ENCODE measurements at regions not wholly inside any gene's neighbourhood (a gene's known extent, or its start where the extent isn't known, plus 50 kb on each side); places are given as distances from the start of the nearest gene placed in this dataset.

DNA sequence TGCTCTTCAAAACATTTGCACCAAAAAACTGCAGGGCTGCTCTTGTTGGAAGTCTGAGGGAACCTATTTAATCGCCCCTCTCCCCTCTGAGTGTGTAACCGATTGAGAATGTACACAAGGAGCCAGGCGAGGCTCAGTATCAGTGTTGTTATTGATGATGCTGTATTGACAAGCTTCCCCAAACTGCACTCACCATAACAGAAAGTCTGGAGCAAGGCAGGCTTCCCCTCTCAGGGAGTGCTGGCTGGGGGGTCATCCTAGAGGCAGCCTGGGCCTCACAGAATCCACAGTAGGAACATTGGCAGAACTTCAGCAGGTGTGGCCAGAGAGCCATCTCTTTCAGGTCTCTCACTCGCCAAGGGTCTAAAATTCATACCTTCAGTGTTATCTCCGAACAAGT is 58.1 kb upstream of the TUNAR start:
- Mint-ChIP-seq H3K9me3 (no peaks in the 10 kb centered on the region), H3K36me3 (ENCODE audit: low read depth) (no peaks in the 10 kb centered on the region), H3K27ac (ENCODE audit: unreplicated experiment) (no peak overlapping the region), H3K4me3 (no peak overlapping the region), H3K27me3 (ENCODE audit: low read depth) (peaks cover 30% of the 10 kb centered on the region), H3K4me1 (no peaks in the 10 kb centered on the region)
- no peak for DNase-seq (ENCODE audit: low read depth, low spot score)
- TF ChIP-seq, protein P1, sequence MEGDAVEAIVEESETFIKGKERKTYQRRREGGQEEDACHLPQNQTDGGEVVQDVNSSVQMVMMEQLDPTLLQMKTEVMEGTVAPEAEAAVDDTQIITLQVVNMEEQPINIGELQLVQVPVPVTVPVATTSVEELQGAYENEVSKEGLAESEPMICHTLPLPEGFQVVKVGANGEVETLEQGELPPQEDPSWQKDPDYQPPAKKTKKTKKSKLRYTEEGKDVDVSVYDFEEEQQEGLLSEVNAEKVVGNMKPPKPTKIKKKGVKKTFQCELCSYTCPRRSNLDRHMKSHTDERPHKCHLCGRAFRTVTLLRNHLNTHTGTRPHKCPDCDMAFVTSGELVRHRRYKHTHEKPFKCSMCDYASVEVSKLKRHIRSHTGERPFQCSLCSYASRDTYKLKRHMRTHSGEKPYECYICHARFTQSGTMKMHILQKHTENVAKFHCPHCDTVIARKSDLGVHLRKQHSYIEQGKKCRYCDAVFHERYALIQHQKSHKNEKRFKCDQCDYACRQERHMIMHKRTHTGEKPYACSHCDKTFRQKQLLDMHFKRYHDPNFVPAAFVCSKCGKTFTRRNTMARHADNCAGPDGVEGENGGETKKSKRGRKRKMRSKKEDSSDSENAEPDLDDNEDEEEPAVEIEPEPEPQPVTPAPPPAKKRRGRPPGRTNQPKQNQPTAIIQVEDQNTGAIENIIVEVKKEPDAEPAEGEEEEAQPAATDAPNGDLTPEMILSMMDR (conservative IDR thresholded peaks at IDR 0.05) = no peak

DNA sequence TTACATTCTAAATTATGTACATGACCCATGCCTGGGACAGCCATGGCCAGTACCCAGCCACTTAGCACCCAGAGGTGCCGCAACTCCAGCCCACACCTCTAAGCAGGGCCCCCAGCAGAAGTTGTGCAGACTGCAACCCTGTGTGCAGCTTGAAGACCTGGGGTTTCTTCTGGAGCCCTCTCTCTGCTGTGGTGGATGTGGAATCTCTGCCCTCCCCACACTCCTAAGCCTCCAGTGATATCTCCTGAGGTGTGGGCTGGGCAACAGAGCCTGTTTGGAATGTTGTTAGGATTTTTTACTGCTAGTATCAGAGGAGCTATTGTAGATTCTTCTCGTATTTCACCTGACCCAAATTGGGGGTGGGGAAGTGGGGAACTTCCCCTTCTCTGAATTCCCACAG is 59.4 kb upstream of the TUNAR start:
- Mint-ChIP-seq H3K9me3 (no peaks in the 10 kb centered on the region), H3K27me3 (ENCODE audit: low read depth) (peaks cover 27% of the 10 kb centered on the region), H3K4me3 (no peak overlapping the region), H3K27ac (ENCODE audit: unreplicated experiment) (no peak overlapping the region), H3K36me3 (ENCODE audit: low read depth) (no peaks in the 10 kb centered on the region), H3K4me1 (no peaks in the 10 kb centered on the region)
- DNase-seq (ENCODE audit: low read depth, low spot score) = no peak
- TF ChIP-seq, protein P1 (conservative IDR thresholded peaks at IDR 0.05) = no peak

DNA sequence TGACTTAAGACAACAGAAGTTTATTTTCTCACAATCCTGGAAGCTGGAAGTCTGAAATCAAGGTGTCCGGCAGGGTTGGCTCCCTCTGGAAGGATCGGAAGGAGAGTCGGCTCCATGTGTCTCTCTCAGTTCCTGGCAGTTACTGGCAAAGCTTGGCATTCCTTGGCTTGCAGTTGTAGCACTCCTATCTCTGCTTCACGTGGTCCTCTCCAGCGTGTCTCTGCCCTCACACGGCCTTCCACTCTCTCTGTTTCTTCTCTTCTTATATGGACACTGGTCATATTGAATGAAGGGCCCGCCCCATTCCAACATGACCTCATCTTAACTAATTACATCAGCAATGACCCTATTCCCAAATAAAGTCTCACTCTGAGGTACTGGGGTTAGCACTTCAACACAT is 60.1 kb upstream of the TUNAR start:
- Mint-ChIP-seq H3K27me3 (ENCODE audit: low read depth) (peaks cover 29% of the 10 kb centered on the region), H3K36me3 (ENCODE audit: low read depth) (no peaks in the 10 kb centered on the region), H3K27ac (ENCODE audit: unreplicated experiment) (no peak overlapping the region), H3K4me1 (no peaks in the 10 kb centered on the region), H3K4me3 (no peak overlapping the region), H3K9me3 (no peaks in the 10 kb centered on the region)
- no peak for DNase-seq (ENCODE audit: low read depth, low spot score)
- TF ChIP-seq, protein P1 (conservative IDR thresholded peaks at IDR 0.05) = no peak

DNA sequence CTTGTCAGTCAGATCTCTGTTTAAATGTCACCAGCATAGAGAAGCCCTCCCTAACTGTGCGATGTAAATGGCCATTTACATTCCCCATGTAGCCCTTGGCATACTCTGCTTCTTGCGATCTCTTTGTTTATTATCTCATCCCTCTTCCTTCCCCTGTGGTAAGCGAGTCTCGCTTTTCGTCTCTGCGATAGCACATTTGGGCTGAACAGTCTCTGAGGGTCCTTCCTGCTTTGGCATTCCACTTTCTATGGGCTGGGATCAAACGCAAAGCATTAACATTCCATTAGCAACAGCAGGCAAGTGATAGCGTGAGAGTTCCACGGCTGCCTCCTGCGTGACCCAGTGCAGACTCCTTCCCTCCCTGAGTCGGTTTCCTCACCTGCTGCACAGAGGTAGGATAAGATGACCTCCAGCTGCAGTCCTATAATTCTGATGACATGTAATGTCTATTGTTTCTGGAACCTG is 61.4 kb upstream of the TUNAR start:
- no peak for DNase-seq (ENCODE audit: low read depth, low spot score)
- Mint-ChIP-seq H3K27me3 (ENCODE audit: low read depth) (peaks cover 31% of the 10 kb centered on the region), H3K4me3 (no peak overlapping the region), H3K9me3 (no peaks in the 10 kb centered on the region), H3K4me1 (no peaks in the 10 kb centered on the region), H3K36me3 (ENCODE audit: low read depth) (no peaks in the 10 kb centered on the region), H3K27ac (ENCODE audit: unreplicated experiment) (no peak overlapping the region)
- TF ChIP-seq, protein P1 (conservative IDR thresholded peaks at IDR 0.05) = no peak

DNA sequence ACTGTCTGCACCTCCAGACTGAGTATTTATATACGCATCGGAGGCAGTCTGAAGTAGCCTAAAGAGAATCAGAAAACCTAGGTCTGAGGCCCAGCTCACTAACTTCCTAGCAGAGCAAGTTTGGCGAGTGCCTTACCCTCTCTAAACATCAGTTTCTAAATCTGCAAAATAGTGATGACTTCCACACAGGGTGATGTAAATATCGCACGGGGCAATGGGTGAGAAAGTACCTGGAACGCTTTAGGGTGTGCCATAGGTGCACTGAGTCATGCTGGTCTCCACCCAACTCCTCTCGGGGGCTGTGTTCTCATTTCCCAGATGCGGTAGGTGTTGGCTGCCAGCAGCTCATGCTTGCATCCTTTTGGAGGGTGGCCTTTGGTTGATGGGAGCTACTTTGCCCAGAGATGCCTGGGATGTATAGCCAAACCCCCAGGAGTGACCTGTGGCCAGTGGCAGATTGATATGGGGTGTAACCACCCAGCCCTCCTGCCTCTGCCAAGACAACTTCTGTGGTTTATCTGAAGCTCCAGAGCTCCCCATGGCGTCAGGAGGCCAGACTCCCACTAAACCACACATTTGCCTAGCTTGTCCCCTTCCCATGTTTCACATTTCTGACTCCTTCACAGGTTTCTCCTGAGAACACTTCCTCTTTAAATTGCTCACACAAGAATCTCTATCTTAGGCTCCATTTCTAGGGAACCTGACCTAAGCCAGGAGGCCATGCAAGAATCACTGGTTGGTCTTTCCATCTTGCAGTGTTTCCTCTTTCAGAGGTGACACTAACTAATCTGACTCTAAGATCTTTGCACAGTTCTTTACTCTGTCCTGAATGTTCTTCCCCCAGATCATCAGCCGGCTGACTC is 62.0 kb upstream of the TUNAR start:
- Mint-ChIP-seq H3K27ac (ENCODE audit: unreplicated experiment) (no peak overlapping the region), H3K4me3 (no peak overlapping the region), H3K36me3 (ENCODE audit: low read depth) (no peaks in the 10 kb centered on the region), H3K9me3 (no peaks in the 10 kb centered on the region), H3K27me3 (ENCODE audit: low read depth) (peaks cover 32% of the 10 kb centered on the region), H3K4me1 (no peaks in the 10 kb centered on the region)
- DNase-seq (ENCODE audit: low read depth, low spot score) = no peak
- TF ChIP-seq, protein P1 (conservative IDR thresholded peaks at IDR 0.05) = no peak

Data from neural crest cell (in vitro differentiated cells).